SU-DHL-6 (cell line): ENCODE measurements at regions not wholly inside any gene's neighbourhood (a gene's known extent, or its start where the extent isn't known, plus 50 kb on each side); places are given as distances from the start of the nearest gene placed in this dataset.

ENCODE experiments used
- CTCF ChIP-seq: fragments of 200-600 bp; sonication (generic); IDR thresholded peaks from one replicate; pipeline ENCODE4 v1.5.1; 2017; ENCODE audit warnings: antibody characterized with exemption, mild to moderate bottlenecking, low read length, moderate library complexity; ENCODE audit not compliant: insufficient read depth, poor library complexity, severe bottlenecking
- EZH2phosphoT487 ChIP-seq: fragments of 200-600 bp; sonication (generic), shearing (Covaris generic); conservative IDR thresholded peaks from 2 replicates; pipeline ENCODE4 v1.6.1; 2018; ENCODE audit warnings: mild to moderate bottlenecking, antibody characterized with exemption, low read length, moderate library complexity, mixed read lengths

GRCh38 chr4:112885897-112886296, 163.6 kb upstream of the ANK2 start:
- TF ChIP-seq CTCF (no peak), EZH2phosphoT487 (no peak)
